GM19468 (cell line): ENCODE measurements at regions not wholly inside any gene's neighbourhood (a gene's known extent, or its start where the extent isn't known, plus 50 kb on each side); places are given as distances from the start of the nearest gene placed in this dataset.

Experiments used
- ATAC-seq: cut with Tn5 transposase; IDR thresholded peaks from one replicate; pipeline ENCODE4 v1.9.1; 2021; ENCODE audit warnings: mild to moderate bottlenecking, moderate library complexity, moderate number of reproducible peaks; ENCODE audit not compliant: unreplicated experiment; ENCODE audit errors: extremely low read depth

DNA sequence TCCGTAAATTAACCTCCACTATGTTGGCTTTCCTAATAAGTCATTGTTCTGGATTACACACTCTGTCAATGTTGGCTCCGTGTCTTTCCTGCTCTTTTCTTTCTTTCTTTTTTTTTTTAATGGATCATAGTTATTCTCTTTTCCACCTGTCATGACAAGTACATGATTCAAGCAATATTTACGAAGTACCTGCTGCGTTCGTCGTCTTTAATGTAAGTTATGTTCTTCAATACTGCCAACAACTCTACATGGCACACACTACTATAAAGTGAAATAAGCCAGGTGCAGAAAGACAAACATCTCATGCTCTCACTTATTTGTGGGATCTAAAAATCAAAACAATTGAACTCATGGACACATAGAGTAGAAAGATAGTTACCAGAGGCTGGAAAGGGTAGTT is 239.1 kb downstream of the SCG2 start:
- ATAC-seq, result no peak

DNA sequence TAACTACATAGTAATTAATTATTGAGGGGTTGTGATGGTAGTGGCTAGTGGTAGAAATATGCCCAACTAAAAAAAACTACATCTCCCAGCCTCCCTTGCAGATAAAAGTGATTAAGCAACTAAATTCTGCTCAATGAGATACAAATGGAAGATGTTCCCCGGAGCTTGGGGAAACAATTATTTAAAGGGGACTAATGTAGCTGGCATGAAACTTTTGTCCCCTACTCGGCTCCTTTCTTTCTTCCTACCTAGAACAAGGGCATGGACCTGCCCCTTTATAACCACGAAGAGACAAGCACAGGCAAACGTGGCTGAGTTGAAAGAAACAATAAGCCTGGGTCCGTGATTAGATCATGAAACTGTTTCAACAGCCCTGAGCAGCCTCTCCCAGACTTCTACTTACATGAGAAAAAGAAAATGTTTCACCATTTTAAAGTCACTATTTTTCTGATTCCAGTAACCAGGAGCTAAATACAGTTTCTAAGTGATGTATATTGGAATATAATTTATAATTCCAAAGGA is 236.9 kb downstream of the SCG2 start:
- no peak for ATAC-seq

DNA sequence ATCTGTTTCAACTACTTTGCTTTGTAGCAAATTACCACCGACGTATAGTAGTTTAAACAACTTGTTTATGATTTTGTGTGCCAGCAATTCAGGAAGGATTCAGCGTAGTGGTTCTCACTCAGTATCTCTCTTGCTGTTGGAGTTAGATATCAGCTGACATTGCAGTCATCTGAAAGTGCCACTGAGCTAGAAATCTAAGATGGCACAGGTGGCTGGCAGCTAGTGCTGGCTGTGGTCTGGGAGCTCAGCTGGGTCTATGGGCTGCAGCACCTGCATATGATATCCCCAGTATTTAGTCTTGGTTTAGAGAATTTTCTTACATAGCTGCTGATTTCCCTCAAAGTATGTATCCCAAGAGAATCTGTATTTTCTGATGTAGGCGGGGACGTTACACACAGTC is 235.6 kb downstream of the SCG2 start:
- no peak for ATAC-seq

DNA sequence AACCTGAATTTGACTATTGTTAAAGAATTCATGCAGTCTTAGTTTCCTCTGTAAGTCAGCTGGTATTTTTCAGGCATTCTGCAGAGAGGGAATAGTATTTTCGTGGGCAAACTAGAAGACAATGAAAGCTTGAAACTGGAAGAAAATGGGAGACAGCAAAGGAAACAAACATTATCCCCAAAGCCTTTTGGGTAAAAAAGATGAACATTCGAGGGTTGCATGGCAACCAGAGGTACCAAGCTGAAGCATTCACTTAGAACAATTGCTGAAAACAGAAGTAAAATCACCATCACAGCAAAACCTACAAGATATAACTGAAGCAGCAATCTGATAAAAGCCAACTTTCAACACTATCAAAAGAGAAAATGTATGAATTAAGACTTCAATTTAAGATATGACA is 233.7 kb downstream of the SCG2 start:
- no peak for ATAC-seq

DNA sequence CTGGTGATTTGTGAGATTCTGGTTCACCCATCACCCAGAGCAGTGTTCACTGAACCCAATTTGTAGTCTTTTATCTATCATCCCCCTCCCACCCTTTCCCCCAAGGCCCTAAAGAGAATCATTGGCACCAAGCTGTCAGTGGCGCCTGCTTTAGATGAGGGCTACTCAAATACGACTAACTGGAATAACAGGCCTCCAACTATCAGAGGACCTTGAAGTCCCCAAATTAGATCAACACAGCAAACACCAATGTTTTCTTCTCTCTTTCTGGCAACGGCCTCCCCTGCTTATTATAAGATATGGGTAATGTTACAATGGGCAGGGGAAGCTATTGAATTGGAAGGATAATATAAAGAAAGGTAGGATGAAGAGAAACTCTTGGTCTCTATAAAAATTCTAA is 232.3 kb downstream of the SCG2 start:
- no peak for ATAC-seq

DNA sequence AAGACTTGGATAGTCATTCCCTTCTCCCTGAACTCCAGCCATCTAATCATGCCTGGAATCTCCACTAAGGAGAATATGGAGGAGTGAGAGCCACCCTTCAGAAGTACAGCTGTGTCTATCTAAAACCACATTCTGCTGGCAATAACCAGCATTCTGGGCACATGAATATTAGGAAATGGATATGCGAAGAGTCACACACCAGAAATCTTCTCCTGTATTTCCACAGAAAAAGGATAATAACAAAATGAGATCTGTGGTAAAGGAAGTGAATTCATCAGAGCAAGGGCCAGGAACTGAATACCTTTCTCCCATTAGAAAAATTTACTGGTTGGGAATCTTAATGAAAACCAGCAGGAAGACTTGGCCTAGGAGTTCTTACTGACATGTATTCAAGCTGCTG is 218.8 kb downstream of the SCG2 start:
- ATAC-seq, result no peak

DNA sequence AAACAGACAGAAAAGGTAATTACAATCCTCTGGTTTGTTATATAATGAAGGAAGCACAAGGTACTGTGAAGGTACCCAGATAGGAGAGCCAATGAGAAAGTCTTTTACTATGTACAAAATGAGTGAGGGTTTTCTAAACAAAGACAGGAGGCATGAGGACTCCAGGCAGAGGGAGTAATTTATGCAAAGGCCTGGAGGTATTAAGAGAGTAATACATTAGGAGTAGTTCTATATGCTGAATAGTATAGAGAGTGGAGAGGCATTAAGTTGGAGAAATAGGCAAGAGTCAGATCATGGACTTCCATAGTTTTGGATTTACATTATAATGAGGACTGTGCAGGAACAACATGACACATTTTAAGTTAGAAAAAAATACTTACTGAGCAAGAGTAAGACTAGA is 216.0 kb downstream of the SCG2 start:
- no peak for ATAC-seq

DNA sequence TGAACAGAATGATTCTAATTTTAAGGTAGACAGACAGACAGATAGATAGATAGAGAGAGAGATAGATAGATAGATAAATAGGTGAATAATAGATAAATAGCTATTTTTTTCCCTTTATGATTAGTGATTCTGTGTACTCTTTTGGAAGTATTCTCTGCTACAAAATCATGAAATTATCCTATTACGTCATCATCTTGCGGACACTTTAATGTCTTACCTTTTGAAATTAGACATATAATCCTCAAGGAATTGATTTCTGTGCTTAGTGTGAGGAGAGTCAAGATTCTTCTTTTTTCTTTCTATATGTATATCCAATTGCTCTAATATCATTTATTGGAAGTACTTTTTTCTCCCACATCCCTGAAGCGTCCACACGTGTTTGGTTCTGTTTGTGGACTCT is 215.2 kb downstream of the SCG2 start:
- no peak for ATAC-seq

DNA sequence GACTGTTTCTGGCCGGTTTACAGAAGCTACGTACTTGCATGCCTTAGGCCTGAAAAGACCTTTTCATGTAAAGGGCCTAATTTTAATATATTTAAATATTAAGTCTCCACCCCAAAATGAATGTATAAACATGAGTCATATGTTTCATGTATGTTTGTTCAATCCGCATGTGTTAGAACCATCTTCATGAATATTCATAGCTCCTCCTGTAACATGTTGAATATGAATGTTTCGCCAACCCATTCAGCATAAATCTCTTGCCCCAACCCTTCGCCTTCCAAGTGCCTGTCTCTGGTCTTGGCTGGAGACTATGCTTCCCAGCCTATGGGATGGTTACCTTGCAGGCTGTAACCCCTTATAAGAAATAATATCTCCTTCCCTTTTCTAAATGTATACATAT is 212.5 kb downstream of the SCG2 start:
- no peak for ATAC-seq

DNA sequence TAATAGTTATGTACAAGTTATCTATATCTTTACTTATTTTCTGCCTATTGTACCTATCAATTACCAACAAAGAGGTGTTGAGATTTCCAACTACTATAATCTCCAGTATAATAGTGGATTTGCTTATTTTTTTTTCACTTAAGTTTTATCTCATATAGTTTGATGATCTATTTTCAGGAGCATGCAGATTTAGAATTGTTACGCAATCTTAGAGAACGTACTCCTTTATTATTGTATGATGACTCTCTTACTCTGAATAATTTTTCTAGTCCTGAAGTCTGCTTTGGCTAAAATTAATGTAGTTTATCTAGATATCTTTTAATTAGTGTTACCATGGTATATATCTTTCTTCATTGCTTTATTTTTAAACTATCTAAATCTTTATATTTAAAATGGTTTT is 205.2 kb downstream of the SCG2 start:
- ATAC-seq, result no peak

DNA sequence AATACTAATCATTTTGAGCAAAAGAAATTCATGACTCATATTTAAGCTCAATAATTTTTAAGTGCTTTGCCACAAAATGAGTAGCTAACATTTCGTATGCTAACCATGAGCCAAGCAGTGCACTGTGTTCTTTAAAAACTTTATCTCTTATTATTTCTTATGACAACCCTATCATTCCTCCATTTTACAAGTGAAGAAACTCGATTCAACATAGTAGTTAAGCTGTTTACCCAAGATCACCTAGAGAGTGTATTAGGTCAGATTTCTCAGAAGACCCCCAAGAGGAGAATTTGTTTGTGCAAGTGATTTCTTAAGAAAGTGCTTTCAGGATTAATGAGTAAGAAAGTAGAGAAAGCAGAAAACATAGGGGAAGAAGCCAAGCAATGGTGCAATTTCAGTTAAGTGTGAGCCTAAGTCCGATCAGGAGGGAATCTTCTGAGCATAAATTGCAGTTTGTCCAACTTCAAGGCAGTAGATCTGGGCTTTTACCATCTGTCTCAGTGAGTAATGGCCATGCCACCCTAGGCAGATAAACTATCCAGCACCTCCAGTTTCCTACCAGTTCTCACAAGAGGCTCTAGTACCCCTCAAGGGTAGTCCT is 202.7 kb downstream of the SCG2 start:
- no peak for ATAC-seq

DNA sequence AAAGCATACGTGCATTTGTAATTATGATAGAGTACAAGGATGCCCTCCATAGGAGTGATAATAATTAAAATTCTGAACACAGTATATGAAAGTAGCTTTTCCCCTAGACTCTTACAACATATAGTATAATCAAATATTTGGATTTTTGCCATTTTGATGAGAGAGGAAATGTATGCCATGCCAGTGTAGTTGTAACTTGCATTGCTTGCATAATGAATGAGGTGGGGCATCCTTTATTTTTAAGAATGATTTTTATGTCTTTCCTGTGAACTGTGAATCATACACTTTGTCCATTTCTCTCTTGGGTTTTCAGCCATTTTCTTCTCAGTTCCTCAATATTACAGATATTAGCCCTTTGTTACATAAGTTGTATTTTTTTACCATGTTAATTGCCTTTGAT is 197.5 kb downstream of the SCG2 start:
- ATAC-seq, result no peak

DNA sequence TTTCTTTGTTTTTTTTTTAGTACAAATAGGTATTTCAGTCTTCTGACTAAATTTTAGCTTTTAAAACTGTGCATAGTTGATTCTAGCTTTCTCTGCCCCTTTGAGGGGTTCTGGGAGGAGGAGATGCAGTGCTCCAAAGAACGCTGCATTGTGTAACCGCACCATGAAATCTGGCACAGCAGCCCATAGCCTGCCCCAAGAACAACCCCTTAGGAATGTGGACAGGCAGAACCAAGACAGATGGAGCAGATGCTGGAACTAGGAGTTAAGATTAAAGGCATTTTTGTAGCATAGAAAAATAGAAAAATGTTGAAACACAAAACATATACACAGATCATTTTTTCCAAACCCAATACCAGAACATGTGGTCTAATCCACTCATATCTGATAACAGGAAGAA is 187.5 kb downstream of the SCG2 start:
- no peak for ATAC-seq

DNA sequence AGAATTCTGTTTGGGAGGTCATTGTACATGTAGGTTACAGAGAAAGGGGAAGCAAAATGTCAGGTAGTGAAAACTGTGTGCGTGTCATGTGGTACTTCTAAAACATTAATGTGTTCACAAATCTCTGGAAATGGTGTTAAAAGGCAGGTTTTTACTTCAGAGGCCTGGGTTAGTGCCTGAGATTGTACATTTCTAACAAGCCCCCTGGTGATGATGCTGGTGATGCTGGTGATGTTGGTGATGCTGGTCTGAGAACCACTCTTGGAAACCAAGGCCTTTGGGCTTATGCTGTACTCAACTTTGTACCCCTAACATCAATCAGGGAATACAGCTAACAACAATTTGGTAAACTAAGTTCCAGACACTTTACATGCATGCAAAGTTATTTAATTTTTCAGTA is 187.1 kb downstream of the SCG2 start:
- no peak for ATAC-seq

DNA sequence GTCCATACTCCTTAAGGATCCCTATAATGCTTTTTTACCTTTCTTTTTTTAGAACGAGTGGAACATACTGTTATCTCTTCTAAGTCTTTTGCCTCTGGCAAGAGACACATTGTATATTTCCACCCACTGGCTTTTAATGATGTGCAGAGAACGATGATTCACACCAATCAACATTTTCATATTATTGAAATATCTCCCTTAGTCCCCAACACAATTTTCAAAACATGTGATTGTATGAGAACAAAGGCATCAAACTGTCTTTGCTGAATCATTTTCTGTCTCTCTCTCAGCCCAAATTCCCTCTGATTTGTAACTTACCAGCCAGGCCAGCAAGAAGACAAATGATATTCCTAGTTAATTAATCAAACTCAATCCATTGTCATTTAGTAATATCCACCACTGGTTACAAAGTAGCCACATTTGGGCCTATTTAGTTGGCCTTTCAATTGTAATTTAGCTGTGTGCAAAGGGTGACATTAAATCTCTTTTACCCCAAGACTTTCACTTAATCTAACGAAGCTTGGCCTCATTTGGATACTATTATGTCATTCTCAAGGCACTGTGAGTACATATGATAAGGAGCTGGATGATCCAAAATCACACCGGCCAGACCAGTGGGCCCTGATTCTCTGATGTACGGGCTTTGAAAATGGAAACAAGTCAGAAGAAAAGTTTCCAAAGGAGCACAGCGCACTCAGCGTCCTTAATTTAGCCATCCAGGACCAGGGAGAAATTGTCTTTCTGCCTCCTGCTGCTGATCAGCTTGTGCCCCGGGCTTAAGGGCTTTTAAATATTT is 185.1 kb downstream of the SCG2 start:
- no peak for ATAC-seq

DNA sequence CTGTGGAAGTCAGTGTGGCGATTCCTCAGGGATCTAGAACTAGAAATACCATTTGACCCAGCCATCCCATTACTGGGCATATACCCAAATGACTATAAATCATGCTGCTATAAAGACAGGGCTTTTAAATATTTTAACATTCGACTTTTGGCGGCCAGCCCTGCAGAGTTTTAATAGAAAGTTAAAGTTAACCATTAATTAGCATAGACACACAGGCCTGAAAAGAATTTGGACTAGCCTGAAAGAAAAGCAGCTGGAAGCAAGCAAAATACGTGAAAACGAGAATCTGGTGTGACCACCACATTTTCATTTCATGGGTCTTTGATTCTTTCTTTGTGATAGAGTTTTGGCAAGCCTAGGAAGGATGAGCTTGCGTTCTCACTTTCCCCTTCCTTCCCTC is 184.0 kb downstream of the SCG2 start:
- no peak for ATAC-seq

DNA sequence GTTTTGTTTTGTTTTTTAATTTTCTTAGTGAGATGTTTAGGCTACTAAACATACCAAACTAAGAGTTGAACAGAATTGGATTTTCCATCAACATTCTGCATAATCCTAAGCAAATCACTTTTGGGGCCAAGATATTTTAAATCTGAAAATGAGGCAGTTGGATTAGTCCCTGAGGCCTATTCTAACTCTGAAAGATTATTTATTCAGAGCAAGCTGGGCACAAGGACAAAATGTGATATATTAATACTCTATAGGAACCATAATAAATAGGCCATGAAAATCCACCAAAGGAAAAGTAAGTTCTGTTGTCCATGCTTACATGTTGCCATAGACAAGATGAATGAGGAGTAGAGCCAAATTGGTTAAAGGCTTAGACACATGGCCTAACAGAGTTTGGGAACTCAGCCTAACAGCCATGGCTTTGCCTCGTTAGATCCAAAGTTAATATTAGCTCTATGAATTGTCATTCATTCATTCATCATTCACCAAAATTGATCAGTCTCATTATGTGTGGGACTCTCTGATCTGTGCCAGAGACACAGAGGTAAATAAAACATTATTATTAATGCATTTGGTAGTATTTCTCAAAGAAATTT is 183.5 kb downstream of the SCG2 start:
- ATAC-seq, result no peak

DNA sequence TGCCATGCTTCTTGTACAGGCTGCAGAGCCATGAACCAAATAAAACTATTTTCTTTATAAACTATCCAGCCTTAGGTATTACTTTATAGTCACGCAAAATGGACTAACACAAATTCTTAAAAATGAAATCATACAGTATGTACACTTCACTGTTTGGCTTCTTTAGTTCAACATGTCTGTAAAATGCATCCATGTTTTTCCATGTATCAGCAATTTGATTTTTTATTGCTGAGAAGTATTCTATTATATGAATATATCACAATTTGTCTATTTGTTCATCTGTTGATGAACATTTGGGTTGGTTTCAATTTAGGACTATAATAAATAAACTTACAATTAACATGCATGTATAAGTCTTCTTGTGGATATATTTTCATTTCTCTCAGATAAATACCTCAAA is 182.1 kb downstream of the SCG2 start:
- no peak for ATAC-seq

DNA sequence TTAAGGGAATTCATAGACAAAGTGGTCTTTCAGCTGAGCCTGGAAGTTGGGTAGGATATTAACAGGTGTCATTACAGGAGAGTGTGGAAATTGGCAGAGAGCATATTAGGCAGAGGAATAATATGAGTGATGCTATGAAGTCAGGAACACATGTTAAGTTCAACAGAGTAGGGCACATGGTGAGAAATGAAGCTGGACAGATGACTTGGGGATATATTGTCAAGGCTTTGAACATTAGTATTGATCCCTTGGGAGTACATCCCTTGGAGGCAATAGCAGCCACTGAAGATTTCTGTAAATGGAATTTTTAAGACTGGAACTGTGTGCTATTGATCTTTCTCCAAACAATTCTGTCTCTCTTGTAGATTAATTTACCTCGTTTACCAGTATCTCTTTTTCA is 170.7 kb downstream of the SCG2 start:
- no peak for ATAC-seq

DNA sequence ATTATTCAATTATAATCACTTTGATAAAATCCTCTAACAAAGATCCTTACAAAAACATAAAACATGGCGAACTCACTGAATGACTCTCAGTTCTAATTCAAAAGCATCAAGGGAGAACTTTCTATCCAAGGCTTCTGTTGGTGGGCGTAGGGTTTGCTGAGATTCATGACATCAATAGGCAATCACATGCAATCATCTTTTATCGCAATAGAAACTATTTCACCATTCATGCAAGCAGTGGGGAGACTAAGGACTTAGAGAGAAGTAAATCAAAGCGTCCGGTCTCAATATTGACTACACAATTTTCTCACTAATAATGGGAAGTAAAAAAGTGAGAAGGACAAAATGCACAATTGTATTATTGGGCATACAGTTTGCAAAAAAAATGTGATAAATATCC is 168.7 kb downstream of the SCG2 start:
- ATAC-seq, result no peak

DNA sequence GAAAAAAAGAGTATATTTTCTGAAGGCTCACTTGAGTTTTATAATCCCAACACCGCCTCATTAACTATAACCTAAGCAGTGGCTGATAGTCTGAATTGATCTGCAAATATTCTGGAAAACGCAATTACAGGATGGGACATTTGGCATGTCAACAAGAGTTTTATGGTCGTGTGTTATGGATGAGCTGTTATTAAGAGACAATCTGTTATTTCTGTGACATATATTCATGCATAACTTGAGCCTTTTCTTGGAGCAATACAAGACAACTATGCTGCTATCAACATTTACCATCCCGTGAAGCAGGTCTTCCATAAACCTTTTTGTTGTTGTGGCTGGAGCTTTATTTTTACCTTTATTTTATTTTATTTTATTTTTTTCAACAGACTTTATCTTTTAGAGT is 164.4 kb downstream of the SCG2 start:
- no peak for ATAC-seq

DNA sequence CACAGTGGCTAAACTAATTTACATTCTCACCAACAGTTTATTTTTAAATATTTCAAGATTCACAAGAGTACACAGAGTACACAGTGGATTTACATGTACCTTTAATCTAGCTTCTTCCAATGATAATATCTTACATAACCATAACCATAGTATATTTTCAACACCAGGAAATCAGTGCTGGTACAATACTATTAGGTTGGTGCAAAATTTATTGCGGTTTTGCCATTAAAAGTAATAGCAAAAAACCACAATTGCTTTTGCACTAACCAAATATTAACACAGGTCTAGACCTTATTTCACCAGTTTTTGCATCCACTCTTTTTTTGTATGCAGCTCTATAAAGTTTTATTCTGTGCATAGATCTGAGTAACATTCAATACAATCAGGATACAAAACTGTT is 163.0 kb downstream of the SCG2 start:
- ATAC-seq, result no peak
